ENCODE measurements at regions not wholly inside any gene's neighbourhood (a gene's known extent, or its start where the extent isn't known, plus 50 kb on each side); places are given as distances from the start of the nearest gene placed in this dataset.

- Histone ChIP-seq H3K9me3 (peaks cover 13% of the 10 kb centered on the region), H3K27ac (no peak overlapping the region), H3K36me3 (no peaks in the 10 kb centered on the region), H3K27me3 (no peaks in the 10 kb centered on the region), H3K4me3 (ENCODE audit: low read depth in 1 of 2, low read length in 1 of 2) (no peak overlapping the region), H3K4me1 (ENCODE audit: control insufficient read depth in 1 of 2, insufficient read depth in 1 of 2, low read depth in 1 of 2, low read length in 1 of 2) (no peaks in the 10 kb centered on the region)
- no peak for TF ChIP-seq CTCF (IDR thresholded peaks at IDR 0.05)
Measured at GRCh38 chr5:175146733-175147132, 297.2 kb downstream of the DRD1 start.

- Histone ChIP-seq H3K4me3 (ENCODE audit: low read depth in 1 of 2, low read length in 1 of 2) (no peak overlapping the region), H3K36me3 (no peaks in the 10 kb centered on the region), H3K27ac (no peak overlapping the region), H3K4me1 (ENCODE audit: control insufficient read depth in 1 of 2, insufficient read depth in 1 of 2, low read depth in 1 of 2, low read length in 1 of 2) (no peaks in the 10 kb centered on the region), H3K9me3 (peaks cover under 1% of the 10 kb centered on the region), H3K27me3 (no peaks in the 10 kb centered on the region)
- no peak for TF ChIP-seq CTCF (IDR thresholded peaks at IDR 0.05)
Measured at GRCh38 chr5:175141421-175141820, 302.6 kb downstream of the DRD1 start.

- H3K9me3 ChIP-seq, result no peaks in the 10 kb centered on the region
- no peak for TF ChIP-seq CTCF (IDR thresholded peaks at IDR 0.05)
- no peaks in the 10 kb centered on the region for H3K4me1 ChIP-seq (ENCODE audit: control insufficient read depth in 1 of 2, insufficient read depth in 1 of 2, low read depth in 1 of 2, low read length in 1 of 2)
- no peaks in the 10 kb centered on the region for H3K27me3 ChIP-seq
- no peak overlapping the region for H3K4me3 ChIP-seq (ENCODE audit: low read depth in 1 of 2, low read length in 1 of 2)
- H3K36me3 ChIP-seq, result no peaks in the 10 kb centered on the region
- H3K27ac ChIP-seq, result no peak overlapping the region
Measured at GRCh38 chr5:175133185-175133584, 310.8 kb downstream of the DRD1 start.

- no peak for TF ChIP-seq CTCF (IDR thresholded peaks at IDR 0.05)
- Histone ChIP-seq H3K4me1 (ENCODE audit: control insufficient read depth in 1 of 2, insufficient read depth in 1 of 2, low read depth in 1 of 2, low read length in 1 of 2) (no peaks in the 10 kb centered on the region), H3K9me3 (no peaks in the 10 kb centered on the region), H3K36me3 (no peaks in the 10 kb centered on the region), H3K4me3 (ENCODE audit: low read depth in 1 of 2, low read length in 1 of 2) (no peak overlapping the region), H3K27me3 (no peaks in the 10 kb centered on the region), H3K27ac (no peak overlapping the region)
Measured at GRCh38 chr5:175131432-175131831, 312.6 kb downstream of the DRD1 start.

GRCh38 chr5:175129619-175130018 is 314.4 kb downstream of the DRD1 start:
- H3K4me1 ChIP-seq (ENCODE audit: control insufficient read depth in 1 of 2, insufficient read depth in 1 of 2, low read depth in 1 of 2, low read length in 1 of 2), result no peaks in the 10 kb centered on the region
- H3K9me3 ChIP-seq, result no peaks in the 10 kb centered on the region
- H3K4me3 ChIP-seq (ENCODE audit: low read depth in 1 of 2, low read length in 1 of 2), result no peak overlapping the region
- H3K36me3 ChIP-seq, result no peaks in the 10 kb centered on the region
- TF ChIP-seq CTCF (IDR thresholded peaks at IDR 0.05), result no peak
- no peak overlapping the region for H3K27ac ChIP-seq
- no peaks in the 10 kb centered on the region for H3K27me3 ChIP-seq

- Histone ChIP-seq H3K27me3 (no peaks in the 10 kb centered on the region), H3K27ac (no peak overlapping the region), H3K36me3 (no peaks in the 10 kb centered on the region), H3K9me3 (no peaks in the 10 kb centered on the region), H3K4me3 (ENCODE audit: low read depth in 1 of 2, low read length in 1 of 2) (no peak overlapping the region), H3K4me1 (ENCODE audit: control insufficient read depth in 1 of 2, insufficient read depth in 1 of 2, low read depth in 1 of 2, low read length in 1 of 2) (no peaks in the 10 kb centered on the region)
- TF ChIP-seq CTCF (IDR thresholded peaks at IDR 0.05), result no peak
Measured at GRCh38 chr5:175129121-175129520, 314.9 kb downstream of the DRD1 start.
